GM18505 (cell line): ENCODE measurements at regions not wholly inside any gene's neighbourhood (a gene's known extent, or its start where the extent isn't known, plus 50 kb on each side); places are given as distances from the start of the nearest gene placed in this dataset.

Experiments used
- ATAC-seq: cut with Tn5 transposase; IDR thresholded peaks from one replicate; pipeline ENCODE4 v1.9.1; 2021; ENCODE audit not compliant: unreplicated experiment
- POLR2A ChIP-seq: IDR thresholded peaks from 4 replicates; pipeline ENCODE4 v1.6.1; 2011; ENCODE audit warnings: borderline replicate concordance; ENCODE audit not compliant: insufficient read depth, insufficient read length; ENCODE audit errors: extremely low read depth

GRCh38 chr4:126737899-126738526, 894.7 kb upstream of the INTU start:
- ATAC-seq, result no peak
- no peak for TF ChIP-seq POLR2A

GRCh38 chr4:126738527-126738923, 894.2 kb upstream of the INTU start:
- ATAC-seq, result no peak
- no peak for TF ChIP-seq POLR2A

GRCh38 chr4:126738926-126739325, 893.8 kb upstream of the INTU start:
- TF ChIP-seq POLR2A, result no peak
- no peak for ATAC-seq

GRCh38 chr4:126740687-126741086, 892.1 kb upstream of the INTU start:
- TF ChIP-seq POLR2A, result no peak
- no peak for ATAC-seq

- ATAC-seq, result no peak
- TF ChIP-seq POLR2A, result no peak
Observed at GRCh38 chr4:126742048-126742447, 890.7 kb upstream of the INTU start.

GRCh38 chr4:126742885-126743284, 889.9 kb upstream of the INTU start:
- no peak for TF ChIP-seq POLR2A
- no peak for ATAC-seq

GRCh38 chr4:126748736-126749135, 884.0 kb upstream of the INTU start:
- no peak for ATAC-seq

GRCh38 chr4:126750723-126751122, 882.0 kb upstream of the INTU start:
- ATAC-seq, result no peak
- TF ChIP-seq POLR2A, result no peak

More at GRCh38 chr4:126748736-126749135, 884.0 kb upstream of the INTU start:
- TF ChIP-seq POLR2A, result no peak

- TF ChIP-seq POLR2A, result no peak
- ATAC-seq, result no peak
Observed at GRCh38 chr4:126752126-126752525, 880.6 kb upstream of the INTU start.

- no peak for ATAC-seq
Observed at GRCh38 chr4:126752702-126753101, 880.1 kb upstream of the INTU start.

GRCh38 chr4:126753592-126753991, 879.2 kb upstream of the INTU start:
- TF ChIP-seq POLR2A, result no peak
- ATAC-seq, result no peak

More at GRCh38 chr4:126752702-126753101, 880.1 kb upstream of the INTU start:
- no peak for TF ChIP-seq POLR2A

- no peak for ATAC-seq
- no peak for TF ChIP-seq POLR2A
Observed at GRCh38 chr4:126755506-126755905, 877.3 kb upstream of the INTU start.

- no peak for TF ChIP-seq POLR2A
- no peak for ATAC-seq
Observed at GRCh38 chr4:126756050-126756829, 876.5 kb upstream of the INTU start.

GRCh38 chr4:126757219-126757618, 875.5 kb upstream of the INTU start:
- no peak for TF ChIP-seq POLR2A
- ATAC-seq, result no peak

GRCh38 chr4:126758493-126758892, 874.3 kb upstream of the INTU start:
- ATAC-seq, result no peak
- TF ChIP-seq POLR2A, result no peak

- ATAC-seq, result no peak
- no peak for TF ChIP-seq POLR2A
Observed at GRCh38 chr4:126761947-126762662, 870.7 kb upstream of the INTU start.
